Progenitor cell of endocrine pancreas (in vitro differentiated cells): ENCODE measurements at regions not wholly inside any gene's neighbourhood (a gene's known extent, or its start where the extent isn't known, plus 50 kb on each side); places are given as distances from the start of the nearest gene placed in this dataset.
A peak's percentile ranks its signal among the peaks of the same experiment; 100 is the strongest.
"Not testable (repeated sequence)": the region's sequence is repeated elsewhere in the genome, so short reads cannot be mapped to it uniquely, and the experiment has no call there.

Experiments used
- DNase-seq: peaks from one replicate; pipeline ENCODE4 v3.0.0; 2021; ENCODE audit warnings: low spot score; ENCODE audit not compliant: unreplicated experiment
- H3K27ac Mint-ChIP-seq: 2 replicates; pipeline ENCODE4 v1.8.0; 2021; ENCODE audit warnings: mild to moderate bottlenecking, moderate library complexity, mixed read lengths
- H3K27me3 Mint-ChIP-seq: 2 replicates; pipeline ENCODE4 v1.8.0; 2021; ENCODE audit warnings: mixed read lengths
- H3K36me3 Mint-ChIP-seq: 2 replicates; pipeline ENCODE4 v1.8.0; 2022; ENCODE audit warnings: mixed read lengths; ENCODE audit not compliant: insufficient read depth
- H3K4me1 Mint-ChIP-seq: 2 replicates; pipeline ENCODE4 v1.8.0; 2021; ENCODE audit warnings: low read depth, mixed read lengths
- H3K4me3 Mint-ChIP-seq: 2 replicates; pipeline ENCODE4 v1.8.0; 2021; ENCODE audit warnings: low read depth, mild to moderate bottlenecking, moderate library complexity, mixed read lengths
- H3K9me3 Mint-ChIP-seq: 2 replicates; pipeline ENCODE4 v1.8.0; 2021; ENCODE audit warnings: low read depth, mixed read lengths
- TF ChIP-seq, protein P1 (sequence below): fragments of 200-600 bp; sonication (generic); IDR thresholded peaks from one replicate; pipeline ENCODE4 v1.5.0; 2021; ENCODE audit warnings: antibody characterized with exemption, mild to moderate bottlenecking; ENCODE audit not compliant: unreplicated experiment

DNA sequence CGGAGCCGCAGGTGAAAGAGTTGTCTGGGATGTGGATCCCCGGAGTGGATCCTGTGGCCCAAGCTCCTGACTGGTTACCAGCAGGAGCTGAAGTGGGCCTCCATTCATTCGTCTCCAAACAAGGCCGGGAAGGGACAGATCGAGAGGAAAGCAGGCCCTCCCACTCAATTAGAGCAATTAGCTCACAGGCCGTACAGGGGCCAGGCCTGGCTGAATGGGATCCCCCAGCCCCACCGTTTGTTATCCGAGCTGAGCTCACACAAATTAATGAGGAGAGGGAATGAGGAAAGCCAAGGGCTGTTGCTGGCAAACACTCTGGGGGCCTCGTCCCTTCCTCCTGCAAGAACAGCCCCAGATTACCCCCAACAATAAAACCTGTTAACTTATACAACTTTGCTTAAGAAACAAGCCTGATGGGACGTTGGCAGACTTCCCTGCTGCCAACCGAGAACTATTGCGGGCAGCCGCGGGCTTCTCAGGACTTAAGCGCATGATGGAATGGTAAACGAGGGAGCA is 338.0 kb downstream of the BCL11A start:
- Mint-ChIP-seq H3K4me1 (peaks cover 19% of the 10 kb centered on the region), H3K27me3 (no peaks in the 10 kb centered on the region), H3K4me3 (no peak overlapping the region), H3K36me3 (no peaks in the 10 kb centered on the region), H3K27ac (peak overlapping the region; percentile 4), H3K9me3 (no peaks in the 10 kb centered on the region)
- TF ChIP-seq, protein P1, sequence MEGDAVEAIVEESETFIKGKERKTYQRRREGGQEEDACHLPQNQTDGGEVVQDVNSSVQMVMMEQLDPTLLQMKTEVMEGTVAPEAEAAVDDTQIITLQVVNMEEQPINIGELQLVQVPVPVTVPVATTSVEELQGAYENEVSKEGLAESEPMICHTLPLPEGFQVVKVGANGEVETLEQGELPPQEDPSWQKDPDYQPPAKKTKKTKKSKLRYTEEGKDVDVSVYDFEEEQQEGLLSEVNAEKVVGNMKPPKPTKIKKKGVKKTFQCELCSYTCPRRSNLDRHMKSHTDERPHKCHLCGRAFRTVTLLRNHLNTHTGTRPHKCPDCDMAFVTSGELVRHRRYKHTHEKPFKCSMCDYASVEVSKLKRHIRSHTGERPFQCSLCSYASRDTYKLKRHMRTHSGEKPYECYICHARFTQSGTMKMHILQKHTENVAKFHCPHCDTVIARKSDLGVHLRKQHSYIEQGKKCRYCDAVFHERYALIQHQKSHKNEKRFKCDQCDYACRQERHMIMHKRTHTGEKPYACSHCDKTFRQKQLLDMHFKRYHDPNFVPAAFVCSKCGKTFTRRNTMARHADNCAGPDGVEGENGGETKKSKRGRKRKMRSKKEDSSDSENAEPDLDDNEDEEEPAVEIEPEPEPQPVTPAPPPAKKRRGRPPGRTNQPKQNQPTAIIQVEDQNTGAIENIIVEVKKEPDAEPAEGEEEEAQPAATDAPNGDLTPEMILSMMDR, result no peak
- DNase-seq, result no peak

DNA sequence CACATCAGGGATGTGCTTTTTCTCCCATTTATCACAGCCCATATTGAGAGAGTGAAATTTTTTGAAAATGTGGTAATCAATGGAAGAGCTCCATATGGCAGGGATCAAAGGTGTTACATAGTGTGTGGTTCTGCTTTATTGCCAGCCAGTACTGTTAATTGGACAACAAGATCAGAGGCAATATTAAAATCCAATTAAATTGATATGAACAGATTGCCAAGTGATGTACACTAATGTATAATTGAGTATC is 338.9 kb downstream of the BCL11A start:
- H3K4me3 Mint-ChIP-seq, result no peak overlapping the region
- H3K4me1 Mint-ChIP-seq, result peaks cover 19% of the 10 kb centered on the region
- H3K9me3 Mint-ChIP-seq, result no peaks in the 10 kb centered on the region
- TF ChIP-seq, protein P1, result no peak
- no peak overlapping the region for H3K27ac Mint-ChIP-seq
- no peaks in the 10 kb centered on the region for H3K27me3 Mint-ChIP-seq
- DNase-seq, result no peak
- no peaks in the 10 kb centered on the region for H3K36me3 Mint-ChIP-seq

DNA sequence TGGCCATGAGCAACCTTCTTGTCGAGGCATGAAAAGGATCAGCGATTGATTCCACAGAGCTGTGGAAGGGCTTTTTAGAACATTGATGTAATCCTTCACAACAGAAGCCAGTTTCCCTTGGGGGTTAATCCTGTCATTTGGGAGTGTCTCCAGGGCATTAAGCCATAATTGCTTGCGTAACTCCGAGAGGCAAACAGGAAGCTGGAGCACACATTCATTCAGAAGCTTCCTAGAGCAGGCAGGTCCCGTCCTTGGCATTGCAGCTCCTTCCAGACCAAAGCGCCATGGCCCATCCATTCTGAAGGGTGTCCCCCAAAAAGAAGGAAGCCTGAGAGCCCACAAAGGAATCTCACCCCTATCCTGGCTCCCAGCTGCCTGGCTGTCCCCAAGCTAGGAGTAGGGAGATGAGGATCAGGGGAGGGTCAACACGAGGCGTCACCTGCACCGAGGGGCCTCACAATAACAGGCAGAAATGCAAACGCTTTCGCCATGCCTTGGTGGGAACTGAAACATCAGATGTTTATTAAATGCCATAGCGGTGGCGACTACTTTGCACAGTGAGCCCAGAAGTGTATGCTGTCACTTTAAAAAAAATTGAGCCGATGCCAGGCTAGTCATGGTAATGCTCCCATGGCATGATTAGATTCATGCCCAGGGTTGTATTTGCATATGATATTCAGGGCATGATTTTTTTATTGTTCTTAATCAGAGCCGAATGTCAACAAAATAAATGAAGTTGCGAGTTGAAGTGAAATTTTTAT is 339.4 kb downstream of the BCL11A start:
- H3K36me3 Mint-ChIP-seq, result no peaks in the 10 kb centered on the region
- no peaks in the 10 kb centered on the region for H3K27me3 Mint-ChIP-seq
- no peak overlapping the region for H3K4me3 Mint-ChIP-seq
- no peak overlapping the region for H3K27ac Mint-ChIP-seq
- H3K9me3 Mint-ChIP-seq, result no peaks in the 10 kb centered on the region
- TF ChIP-seq, protein P1, result no peak
- no peak for DNase-seq
- H3K4me1 Mint-ChIP-seq, result peaks cover 19% of the 10 kb centered on the region

DNA sequence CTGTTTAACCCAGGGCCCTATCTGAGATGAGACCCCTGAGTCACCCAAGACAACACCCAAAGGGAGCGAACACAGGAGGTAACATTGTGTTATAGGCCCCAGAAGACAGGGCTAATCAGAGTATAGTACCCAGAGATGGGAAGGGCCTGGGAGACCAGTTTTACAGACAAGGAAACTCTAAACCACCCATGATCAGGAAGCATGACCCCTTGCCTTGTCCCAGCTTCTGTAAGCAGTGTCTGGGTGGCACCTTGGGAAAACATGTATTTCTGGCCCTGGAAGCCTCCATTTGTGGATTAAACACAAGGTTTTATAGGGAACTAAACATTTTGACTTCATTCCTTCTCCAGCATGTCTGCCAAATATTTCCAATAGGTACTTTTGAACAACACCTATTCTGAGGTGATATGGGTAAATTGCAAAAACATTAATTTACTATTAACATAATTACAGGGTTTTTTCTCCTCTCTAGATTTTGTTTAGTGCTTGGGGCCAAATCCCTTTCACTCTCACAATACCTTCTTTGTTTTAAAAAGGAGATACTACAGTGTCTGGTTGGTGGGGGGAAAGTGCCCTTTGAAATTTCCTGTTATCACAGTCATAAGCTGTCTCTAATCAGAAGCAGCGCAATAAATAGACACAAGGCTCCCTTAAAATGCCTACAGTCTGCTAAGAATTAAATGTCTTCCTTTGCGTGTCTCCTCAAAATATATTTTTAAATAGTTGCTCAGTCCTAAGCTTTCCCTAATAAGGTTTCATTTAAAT is 341.1 kb downstream of the BCL11A start:
- H3K27me3 Mint-ChIP-seq, result no peaks in the 10 kb centered on the region
- no peaks in the 10 kb centered on the region for H3K36me3 Mint-ChIP-seq
- no peak overlapping the region for H3K27ac Mint-ChIP-seq
- TF ChIP-seq, protein P1, result no peak
- no peak overlapping the region for H3K4me3 Mint-ChIP-seq
- no peaks in the 10 kb centered on the region for H3K9me3 Mint-ChIP-seq
- no peak for DNase-seq
- peaks cover 19% of the 10 kb centered on the region for H3K4me1 Mint-ChIP-seq

DNA sequence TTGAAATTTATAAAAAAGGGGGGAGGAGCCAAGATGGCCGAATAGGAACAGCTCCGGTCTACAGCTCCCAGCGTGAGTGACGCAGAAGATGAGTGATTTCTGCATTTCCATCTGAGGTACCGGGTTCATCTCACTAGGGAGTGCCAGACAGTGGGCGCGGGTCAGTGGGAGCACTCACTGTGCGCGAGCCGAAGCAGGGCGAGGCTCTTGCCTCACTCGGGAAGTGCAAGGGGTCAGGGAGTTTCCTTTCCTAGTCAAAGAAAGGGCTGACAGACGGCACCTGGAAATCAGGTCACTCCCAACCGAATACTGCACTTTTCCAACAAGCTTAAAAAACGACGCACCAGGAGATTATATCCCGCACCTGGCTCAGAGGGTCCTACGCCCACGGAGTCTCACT is 364.4 kb downstream of the BCL11A start:
- peaks cover 19% of the 10 kb centered on the region for H3K9me3 Mint-ChIP-seq
- H3K36me3 Mint-ChIP-seq, H3K27me3 Mint-ChIP-seq, DNase-seq, H3K4me1 Mint-ChIP-seq, H3K27ac Mint-ChIP-seq, H3K4me3 Mint-ChIP-seq: not testable (repeated sequence)
